Neural crest cell (in vitro differentiated cells): ENCODE measurements at regions not wholly inside any gene's neighbourhood (a gene's known extent, or its start where the extent isn't known, plus 50 kb on each side); places are given as distances from the start of the nearest gene placed in this dataset.
"Not testable (repeated sequence)": the region's sequence is repeated elsewhere in the genome, so short reads cannot be mapped to it uniquely, and the experiment has no call there.

Source experiments
- DNase-seq: peaks from one replicate; pipeline ENCODE4 v3.0.0; 2021; ENCODE audit warnings: low read depth, mixed read lengths, low spot score
- H3K27ac Mint-ChIP-seq: one replicate; pipeline ENCODE4 v1.8.0; 2021; ENCODE audit warnings: mild to moderate bottlenecking, mixed read lengths; ENCODE audit not compliant: unreplicated experiment
- H3K27me3 Mint-ChIP-seq: 2 replicates; pipeline ENCODE4 v1.8.0; 2021; ENCODE audit warnings: low read depth, mild to moderate bottlenecking, mixed read lengths
- H3K36me3 Mint-ChIP-seq: 2 replicates; pipeline ENCODE4 v1.8.0; 2021; ENCODE audit warnings: low read depth, mild to moderate bottlenecking, mixed read lengths
- H3K4me1 Mint-ChIP-seq: 2 replicates; pipeline ENCODE4 v1.8.0; 2021; ENCODE audit warnings: mixed read lengths
- H3K4me3 Mint-ChIP-seq: one replicate; pipeline ENCODE4 v1.8.0; 2021; ENCODE audit warnings: mild to moderate bottlenecking, mixed read lengths
- H3K9me3 Mint-ChIP-seq: 2 replicates; pipeline ENCODE4 v1.8.0; 2021; ENCODE audit warnings: mixed read lengths
- CTCF ChIP-seq: fragments of 200-600 bp; sonication (generic); conservative IDR thresholded peaks from 2 replicates; pipeline ENCODE4 v1.5.0; 2021; ENCODE audit warnings: antibody characterized with exemption, mild to moderate bottlenecking

DNA sequence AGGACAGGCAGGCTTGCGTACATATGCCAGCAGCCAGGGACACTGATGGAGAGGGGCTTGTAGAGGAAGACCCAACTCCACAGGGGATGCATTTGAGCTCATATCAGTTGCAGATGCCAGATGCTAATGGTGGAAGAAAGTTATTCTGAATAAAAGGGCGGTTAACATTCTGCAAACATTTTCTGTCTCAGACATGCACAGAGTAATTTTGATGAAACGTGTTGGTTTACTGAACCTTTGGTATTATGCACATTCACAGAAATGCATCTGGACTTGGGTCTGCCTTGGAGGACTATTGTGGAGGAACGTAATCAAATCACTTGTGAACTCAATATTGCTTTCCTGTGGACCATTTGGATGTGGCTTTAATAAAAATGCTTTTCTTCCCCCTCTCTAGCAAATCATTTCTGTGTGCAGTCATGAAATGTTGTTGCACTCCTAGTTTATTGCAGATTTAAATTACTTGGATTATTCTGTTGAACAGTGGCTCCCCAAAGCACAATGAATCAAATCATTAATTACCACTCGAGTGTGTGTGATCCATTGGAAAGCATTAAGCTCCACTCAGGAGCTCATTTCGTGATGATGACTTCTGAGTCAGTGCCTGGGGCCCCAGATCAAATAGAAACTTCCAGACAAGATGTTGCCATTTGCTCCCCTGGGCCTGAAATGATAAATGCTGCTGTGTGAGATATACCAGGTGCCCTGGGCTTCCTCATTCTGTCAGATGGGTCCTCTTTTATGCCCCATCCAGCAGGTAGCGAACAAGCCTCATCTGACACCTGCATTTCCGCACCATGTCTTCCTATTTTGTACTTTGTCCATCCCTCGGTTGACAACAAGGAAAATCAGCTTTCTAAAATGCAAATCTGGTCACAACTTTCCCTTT lies 697.0 kb upstream of the HS6ST1 start:
- TF ChIP-seq CTCF = no peak
- peaks cover 7% of the 10 kb centered on the region for H3K27me3 Mint-ChIP-seq
- no peak overlapping the region for H3K27ac Mint-ChIP-seq
- no peaks in the 10 kb centered on the region for H3K4me1 Mint-ChIP-seq
- H3K4me3 Mint-ChIP-seq = no peak overlapping the region
- no peak for DNase-seq
- H3K36me3 Mint-ChIP-seq = no peaks in the 10 kb centered on the region
- H3K9me3 Mint-ChIP-seq = no peaks in the 10 kb centered on the region

GRCh38 chr2:129016972-129017371 lies 698.3 kb upstream of the HS6ST1 start:
- H3K9me3 Mint-ChIP-seq = no peaks in the 10 kb centered on the region
- H3K4me1 Mint-ChIP-seq = no peaks in the 10 kb centered on the region
- H3K27me3 Mint-ChIP-seq = peaks cover 4% of the 10 kb centered on the region
- H3K4me3 Mint-ChIP-seq = no peak overlapping the region
- H3K27ac Mint-ChIP-seq = no peak overlapping the region
- no peak for DNase-seq
- no peaks in the 10 kb centered on the region for H3K36me3 Mint-ChIP-seq
- TF ChIP-seq CTCF = no peak

- DNase-seq = no peak
- no peaks in the 10 kb centered on the region for H3K4me1 Mint-ChIP-seq
- peaks cover 4% of the 10 kb centered on the region for H3K27me3 Mint-ChIP-seq
- no peak for TF ChIP-seq CTCF
- peaks cover 9% of the 10 kb centered on the region for H3K9me3 Mint-ChIP-seq
- H3K36me3 Mint-ChIP-seq = peaks cover 2% of the 10 kb centered on the region
- H3K27ac Mint-ChIP-seq = no peak overlapping the region
- no peak overlapping the region for H3K4me3 Mint-ChIP-seq
These were observed 706.1 kb upstream of the HS6ST1 start for GRCh38 chr2:129024796-129025195.

GRCh38 chr2:129035992-129036391 lies 717.3 kb upstream of the HS6ST1 start:
- no peak for DNase-seq
- Mint-ChIP-seq H3K27me3 (peaks cover 6% of the 10 kb centered on the region), H3K4me1 (no peaks in the 10 kb centered on the region), H3K9me3 (peaks cover 12% of the 10 kb centered on the region), H3K36me3 (peaks cover 2% of the 10 kb centered on the region), H3K4me3 (no peak overlapping the region), H3K27ac (no peak overlapping the region)
- no peak for TF ChIP-seq CTCF

DNA sequence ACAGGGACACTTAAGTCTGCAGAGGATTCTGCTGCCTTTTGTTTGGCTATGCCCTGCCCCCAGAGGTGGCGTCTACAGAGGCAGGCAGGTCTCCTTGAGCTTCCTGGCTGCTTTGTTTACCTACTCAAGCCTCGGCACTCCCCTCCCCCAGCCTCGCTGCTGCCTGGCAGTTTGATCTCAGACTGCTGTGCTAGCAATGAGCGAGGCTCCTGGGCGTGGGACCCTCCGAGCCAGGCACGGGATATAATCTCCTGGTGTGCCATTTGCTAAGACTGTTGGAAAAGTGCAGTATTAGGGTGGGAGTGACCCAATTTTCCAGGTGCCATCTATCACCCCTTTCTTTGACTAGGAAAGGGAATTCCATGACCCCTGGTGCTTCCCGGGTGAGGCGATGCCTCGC lies 725.0 kb upstream of the HS6ST1 start:
- H3K36me3 Mint-ChIP-seq = peaks cover 12% of the 10 kb centered on the region
- H3K27me3 Mint-ChIP-seq, H3K4me3 Mint-ChIP-seq, H3K4me1 Mint-ChIP-seq, H3K27ac Mint-ChIP-seq, DNase-seq: not testable (repeated sequence)
- peaks cover 17% of the 10 kb centered on the region for H3K9me3 Mint-ChIP-seq

GRCh38 chr2:129046475-129046874 lies 727.8 kb upstream of the HS6ST1 start:
- not testable (repeated sequence) for H3K27me3 Mint-ChIP-seq, H3K27ac Mint-ChIP-seq, H3K4me3 Mint-ChIP-seq, DNase-seq, H3K4me1 Mint-ChIP-seq
- Mint-ChIP-seq H3K9me3 (peaks cover 13% of the 10 kb centered on the region), H3K36me3 (peaks cover 12% of the 10 kb centered on the region)
